HG03103 (cell line): ENCODE measurements at regions not wholly inside any gene's neighbourhood (a gene's known extent, or its start where the extent isn't known, plus 50 kb on each side); places are given as distances from the start of the nearest gene placed in this dataset.

Experiments used
- ATAC-seq: cut with Tn5 transposase; IDR thresholded peaks from one replicate; pipeline ENCODE4 v1.9.1; 2021; ENCODE audit warnings: low read depth; ENCODE audit not compliant: unreplicated experiment

DNA sequence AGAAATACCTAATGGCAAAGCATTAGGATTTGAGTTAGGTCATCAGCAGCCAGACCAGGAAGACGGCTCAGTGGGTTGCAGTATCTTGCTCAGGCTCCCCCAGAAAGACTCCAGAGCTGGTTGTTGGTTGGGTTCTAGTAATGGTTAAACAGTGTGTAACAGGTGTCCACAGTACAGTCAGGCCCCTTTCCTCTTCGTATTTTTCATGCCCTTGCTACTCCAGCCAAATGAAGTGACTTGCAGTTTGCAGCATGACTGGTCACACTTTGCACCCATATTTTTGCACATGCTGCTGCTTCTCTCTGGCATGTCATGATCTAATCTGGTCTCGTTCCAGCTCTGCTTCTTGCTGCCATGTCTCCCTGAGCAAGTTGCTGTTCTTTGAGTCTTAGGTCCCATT is 60.6 kb upstream of the TRPC7 start:
- ATAC-seq = no peak

DNA sequence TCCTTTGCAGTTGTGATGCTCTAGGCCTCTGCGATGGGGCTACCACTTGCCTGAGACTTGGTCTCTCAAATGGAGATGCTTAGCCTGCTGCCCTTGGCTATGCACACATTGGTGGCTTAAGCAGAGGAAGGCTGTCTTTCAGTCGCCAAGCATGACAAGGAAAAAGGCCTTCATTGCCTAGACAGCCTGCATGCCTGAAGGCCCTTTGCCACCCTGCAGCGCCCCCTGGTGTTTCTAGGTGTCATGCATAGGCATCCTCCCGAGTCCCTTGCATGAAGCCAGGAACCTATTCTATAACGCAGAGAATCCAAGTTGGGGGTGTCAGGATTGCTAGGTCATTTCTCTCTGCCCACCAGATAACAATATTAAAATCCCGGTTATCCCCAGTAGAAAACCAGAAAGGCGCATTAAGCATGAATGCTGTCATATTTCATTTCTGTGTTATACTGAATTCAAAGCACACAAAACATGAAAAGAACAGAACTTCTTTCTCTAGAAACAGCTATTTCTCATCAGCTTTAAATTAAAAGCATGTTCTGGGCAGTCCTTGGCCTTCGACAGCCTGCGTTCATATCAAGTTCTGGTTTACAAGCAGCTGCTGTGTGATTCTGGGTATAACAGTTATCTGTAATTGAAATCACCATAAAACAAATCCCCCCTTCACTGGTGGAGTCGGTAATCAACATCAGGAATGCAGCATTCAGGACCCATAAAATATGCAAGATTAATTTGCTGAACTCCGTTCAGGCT is 59.7 kb upstream of the TRPC7 start:
- no peak for ATAC-seq

DNA sequence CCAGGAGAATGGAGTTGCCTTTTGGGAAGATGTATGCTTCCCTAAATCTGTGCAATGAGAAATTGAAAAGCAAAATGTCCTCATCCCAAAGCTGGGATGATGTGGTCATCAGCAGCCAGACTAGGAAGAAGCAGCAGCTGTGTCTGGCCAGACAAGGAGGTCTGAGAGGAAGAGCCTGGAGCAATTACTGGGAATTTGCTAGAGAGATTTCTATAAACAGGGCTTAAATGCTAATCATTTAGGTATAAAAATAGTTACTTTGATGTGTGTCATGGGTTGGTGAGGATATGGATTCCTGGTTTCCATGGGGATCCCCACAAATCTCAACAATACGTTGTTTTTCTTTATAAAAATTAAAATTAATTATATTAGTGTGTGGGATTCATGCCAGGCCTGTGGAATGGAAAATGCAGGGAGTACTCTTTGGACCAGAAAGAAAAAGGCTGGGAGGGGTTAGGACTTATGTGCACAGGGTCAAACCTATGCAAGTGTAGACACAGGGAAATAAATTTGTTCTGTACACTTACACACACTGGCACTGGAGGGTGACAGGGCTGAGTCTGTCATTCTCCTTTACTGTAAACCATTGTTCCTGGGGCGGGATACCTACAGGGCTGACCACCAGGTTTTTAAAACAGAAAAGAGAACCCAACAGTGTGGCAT is 58.7 kb upstream of the TRPC7 start:
- ATAC-seq = no peak

DNA sequence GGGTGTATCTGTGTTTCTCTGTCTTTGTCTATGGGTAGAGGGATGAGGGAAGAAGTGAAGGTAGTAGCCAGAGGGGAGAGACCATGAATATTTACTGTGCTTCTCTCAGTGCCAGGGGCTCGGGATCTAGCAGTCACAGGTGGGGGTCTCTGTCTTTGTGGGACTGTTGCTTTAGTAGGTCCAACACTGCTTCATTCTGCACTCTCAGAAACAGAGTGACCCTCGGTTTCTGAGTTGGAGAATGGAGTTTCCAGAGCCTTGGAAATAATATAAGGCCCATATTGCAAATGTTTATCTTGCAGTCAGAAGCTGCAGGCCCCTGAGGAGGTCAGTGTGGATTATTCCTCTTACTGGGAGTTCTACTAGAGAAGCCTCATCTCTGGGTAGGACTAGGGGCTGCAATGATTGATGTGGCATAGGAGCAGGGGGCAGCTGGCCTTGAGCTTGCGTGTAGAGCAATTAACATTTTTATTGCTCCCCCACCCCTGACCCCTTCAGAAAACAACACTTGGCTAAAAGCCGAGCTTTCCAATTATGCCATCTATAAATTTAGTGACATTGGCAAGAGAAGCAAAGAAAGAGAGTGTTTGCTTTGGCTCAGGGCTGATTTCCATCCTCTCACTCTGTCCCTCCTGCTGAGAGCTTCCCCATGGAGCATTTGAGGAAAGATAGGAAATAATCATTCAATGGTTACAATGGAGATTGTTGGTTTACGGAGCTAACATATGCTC is 55.0 kb upstream of the TRPC7 start:
- no peak for ATAC-seq

DNA sequence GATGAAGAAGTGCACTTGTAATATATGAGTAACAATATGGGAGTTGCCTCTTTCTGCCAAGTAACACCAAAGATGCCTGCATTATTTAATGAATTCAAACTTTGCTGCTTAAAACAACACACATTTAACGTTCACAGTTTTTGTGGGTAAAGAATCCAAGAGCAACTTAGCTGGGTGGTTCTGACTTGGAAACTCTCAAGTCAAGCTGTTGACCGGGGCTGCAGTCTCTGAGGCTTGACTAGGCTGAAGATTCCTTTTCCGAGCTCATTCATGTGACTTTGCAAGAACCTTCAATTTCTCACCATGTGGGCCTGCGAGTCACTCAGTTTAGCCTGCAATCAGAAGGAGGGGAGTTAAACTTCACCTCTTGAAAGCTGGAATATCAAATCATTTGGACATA is 53.0 kb upstream of the TRPC7 start:
- no peak for ATAC-seq
